Osteoblast (primary cell): ENCODE measurements at regions not wholly inside any gene's neighbourhood (a gene's known extent, or its start where the extent isn't known, plus 50 kb on each side); places are given as distances from the start of the nearest gene placed in this dataset.

Experiments
- DNase-seq: peaks from one replicate; pipeline ENCODE4 v3.0.0; 2011; ENCODE audit warnings: low spot score, mixed read lengths; ENCODE audit not compliant: insufficient read length; ENCODE audit errors: missing footprints
- H2AFZ ChIP-seq: 2 replicates; pipeline ENCODE4 v1.6.0; 2011; ENCODE audit warnings: mild to moderate bottlenecking, low read length
- H3K27ac ChIP-seq: 2 replicates; pipeline ENCODE4 v1.5.1; 2011; ENCODE audit warnings: mild to moderate bottlenecking, low read depth, low read length, moderate library complexity
- H3K27me3 ChIP-seq: 2 replicates; pipeline ENCODE4 v1.6.0; 2012; ENCODE audit warnings: mild to moderate bottlenecking, control low read depth, inconsistent platforms, low read length, moderate library complexity; ENCODE audit not compliant: insufficient read depth
- H3K36me3 ChIP-seq: 2 replicates; pipeline ENCODE4 v1.5.1; 2011; ENCODE audit warnings: mild to moderate bottlenecking, low read length, control low read depth, moderate library complexity; ENCODE audit not compliant: insufficient read depth
- H3K4me1 ChIP-seq: 2 replicates; pipeline ENCODE4 v1.5.1; 2011; ENCODE audit warnings: mild to moderate bottlenecking, low read length, control low read depth, moderate library complexity; ENCODE audit not compliant: insufficient read depth
- H3K4me2 ChIP-seq: 2 replicates; pipeline ENCODE4 v1.6.0; 2011; ENCODE audit warnings: mild to moderate bottlenecking, low read length; ENCODE audit not compliant: insufficient read depth
- H3K4me3 ChIP-seq: fragments of 200-600 bp; sonication (generic); 3 replicates; pipeline ENCODE4 v1.5.1; 2012; ENCODE audit warnings: mild to moderate bottlenecking, low read length, inconsistent platforms; ENCODE audit not compliant: insufficient read depth
- H3K79me2 ChIP-seq: 2 replicates; pipeline ENCODE4 v1.6.0; 2012; ENCODE audit warnings: mild to moderate bottlenecking, low read length, control low read depth, inconsistent platforms; ENCODE audit not compliant: insufficient read depth
- H3K9me3 ChIP-seq: 2 replicates; pipeline ENCODE4 v1.5.1; 2011; ENCODE audit warnings: low read depth, low read length, control low read depth
- H4K20me1 ChIP-seq: 2 replicates; pipeline ENCODE4 v1.6.0; 2012; ENCODE audit warnings: mild to moderate bottlenecking, low read length, control low read depth; ENCODE audit not compliant: insufficient read depth
- TF ChIP-seq, protein P1 (sequence below): IDR thresholded peaks from 2 replicates; pipeline ENCODE4 v1.5.1; 2011; ENCODE audit warnings: mild to moderate bottlenecking, low read depth, low read length, moderate library complexity; ENCODE audit errors: extremely low read depth

DNA sequence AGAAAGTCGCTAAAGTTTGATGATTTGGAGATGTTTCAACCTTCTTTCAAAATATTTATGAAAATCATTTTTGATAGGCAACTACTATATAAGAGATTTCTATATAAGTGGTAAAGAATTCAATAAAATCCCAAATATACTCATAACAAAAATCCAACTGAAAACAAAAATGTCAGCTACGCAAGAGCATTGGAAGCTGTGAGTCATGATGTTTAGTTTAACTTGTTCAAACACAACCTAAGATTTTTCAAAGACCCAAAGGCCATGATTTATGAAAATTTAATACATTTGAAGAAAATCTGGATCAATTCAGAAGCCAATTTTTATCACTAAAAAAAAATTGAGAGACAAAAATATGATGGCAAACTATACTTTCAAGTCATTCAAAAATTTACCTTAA, 226.6 kb downstream of the MZT1 start:
- no peak for DNase-seq
- H3K27ac ChIP-seq: no peak overlapping the region
- no peaks in the 10 kb centered on the region for H3K27me3 ChIP-seq
- H3K79me2 ChIP-seq: no peaks in the 10 kb centered on the region
- H4K20me1 ChIP-seq: no peaks in the 10 kb centered on the region
- no peaks in the 10 kb centered on the region for H3K4me1 ChIP-seq
- H3K9me3 ChIP-seq: no peaks in the 10 kb centered on the region
- TF ChIP-seq, protein P1, sequence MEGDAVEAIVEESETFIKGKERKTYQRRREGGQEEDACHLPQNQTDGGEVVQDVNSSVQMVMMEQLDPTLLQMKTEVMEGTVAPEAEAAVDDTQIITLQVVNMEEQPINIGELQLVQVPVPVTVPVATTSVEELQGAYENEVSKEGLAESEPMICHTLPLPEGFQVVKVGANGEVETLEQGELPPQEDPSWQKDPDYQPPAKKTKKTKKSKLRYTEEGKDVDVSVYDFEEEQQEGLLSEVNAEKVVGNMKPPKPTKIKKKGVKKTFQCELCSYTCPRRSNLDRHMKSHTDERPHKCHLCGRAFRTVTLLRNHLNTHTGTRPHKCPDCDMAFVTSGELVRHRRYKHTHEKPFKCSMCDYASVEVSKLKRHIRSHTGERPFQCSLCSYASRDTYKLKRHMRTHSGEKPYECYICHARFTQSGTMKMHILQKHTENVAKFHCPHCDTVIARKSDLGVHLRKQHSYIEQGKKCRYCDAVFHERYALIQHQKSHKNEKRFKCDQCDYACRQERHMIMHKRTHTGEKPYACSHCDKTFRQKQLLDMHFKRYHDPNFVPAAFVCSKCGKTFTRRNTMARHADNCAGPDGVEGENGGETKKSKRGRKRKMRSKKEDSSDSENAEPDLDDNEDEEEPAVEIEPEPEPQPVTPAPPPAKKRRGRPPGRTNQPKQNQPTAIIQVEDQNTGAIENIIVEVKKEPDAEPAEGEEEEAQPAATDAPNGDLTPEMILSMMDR: no peak
- no peak overlapping the region for H3K4me2 ChIP-seq
- H2AFZ ChIP-seq: no peak overlapping the region
- H3K36me3 ChIP-seq: no peaks in the 10 kb centered on the region
- H3K4me3 ChIP-seq: no peak overlapping the region

DNA sequence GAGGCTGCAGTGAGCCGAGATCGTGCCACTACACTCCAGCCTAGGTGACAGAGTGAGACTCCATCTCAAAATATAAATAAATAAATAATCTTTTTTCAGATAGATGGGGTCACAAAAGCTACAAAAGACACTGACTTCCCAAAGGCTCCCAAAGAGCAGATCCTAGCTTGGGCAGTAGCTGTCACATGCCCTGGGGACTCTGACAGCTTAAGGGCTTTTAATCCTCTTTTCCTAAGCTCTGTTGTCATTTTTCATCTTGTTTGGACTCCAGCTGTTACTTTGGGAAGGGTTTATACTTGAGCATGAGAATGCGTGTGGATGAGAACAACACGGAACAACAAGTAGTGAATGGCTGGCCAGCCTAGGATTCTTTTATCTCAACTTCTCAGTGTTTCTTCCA, 231.7 kb downstream of the MZT1 start:
- DNase-seq: no peak
- no peaks in the 10 kb centered on the region for H3K9me3 ChIP-seq
- no peaks in the 10 kb centered on the region for H3K27me3 ChIP-seq
- no peaks in the 10 kb centered on the region for H4K20me1 ChIP-seq
- no peaks in the 10 kb centered on the region for H3K36me3 ChIP-seq
- TF ChIP-seq, protein P1: no peak
- H3K4me3 ChIP-seq: no peak overlapping the region
- no peaks in the 10 kb centered on the region for H3K4me1 ChIP-seq
- no peak overlapping the region for H3K4me2 ChIP-seq
- H2AFZ ChIP-seq: no peak overlapping the region
- no peak overlapping the region for H3K27ac ChIP-seq
- H3K79me2 ChIP-seq: no peaks in the 10 kb centered on the region

DNA sequence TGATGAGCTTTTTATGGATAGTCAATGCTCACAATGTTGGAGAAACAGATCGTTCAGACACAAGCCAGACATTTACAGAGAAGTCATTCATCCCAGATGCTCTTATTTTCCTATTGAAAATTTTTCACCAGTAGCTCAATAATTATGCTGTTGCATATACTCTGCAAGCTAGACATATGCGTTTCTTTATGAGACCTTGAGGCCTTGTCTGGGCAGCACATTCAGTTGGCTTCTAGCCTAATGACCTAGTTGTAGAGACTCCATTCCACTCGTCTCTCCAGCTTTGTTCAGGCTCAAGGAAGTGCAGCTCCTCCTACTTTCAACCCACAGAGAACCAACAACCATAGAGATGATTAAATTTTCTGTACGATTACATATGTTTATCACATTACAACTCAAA, 237.7 kb downstream of the MZT1 start:
- Histone ChIP-seq H3K9me3 (no peaks in the 10 kb centered on the region), H3K4me2 (no peak overlapping the region), H3K27me3 (no peaks in the 10 kb centered on the region), H3K4me1 (no peaks in the 10 kb centered on the region), H4K20me1 (no peaks in the 10 kb centered on the region), H3K27ac (no peak overlapping the region), H3K79me2 (no peaks in the 10 kb centered on the region), H3K4me3 (no peak overlapping the region), H2AFZ (no peak overlapping the region), H3K36me3 (no peaks in the 10 kb centered on the region)
- TF ChIP-seq, protein P1: no peak
- no peak for DNase-seq

DNA sequence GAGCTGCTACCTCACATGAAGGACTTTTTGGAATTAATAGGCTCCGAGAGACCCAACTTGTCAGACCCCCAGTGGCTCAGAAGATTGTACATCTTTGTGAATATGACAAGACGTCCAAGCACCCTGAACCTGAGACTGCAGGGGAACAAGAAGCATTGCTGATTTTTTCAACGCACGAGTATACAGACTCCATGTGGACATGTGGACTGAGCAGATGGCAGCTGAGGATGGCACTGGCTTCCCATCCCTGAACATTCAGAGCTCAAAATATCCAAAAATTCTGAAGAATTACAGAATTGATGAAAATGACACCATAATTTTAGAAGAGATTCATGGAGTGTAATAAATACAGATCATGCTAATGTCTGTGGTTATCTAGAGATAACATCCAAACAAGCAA, 254.1 kb downstream of the MZT1 start:
- Histone ChIP-seq H2AFZ (no peak overlapping the region), H3K79me2 (no peaks in the 10 kb centered on the region), H3K4me1 (no peaks in the 10 kb centered on the region), H3K27ac (no peak overlapping the region), H3K9me3 (no peaks in the 10 kb centered on the region), H3K4me3 (no peak overlapping the region), H3K36me3 (no peaks in the 10 kb centered on the region), H3K27me3 (no peaks in the 10 kb centered on the region), H4K20me1 (no peaks in the 10 kb centered on the region), H3K4me2 (no peak overlapping the region)
- DNase-seq: no peak
- TF ChIP-seq, protein P1: no peak
